ENCODE measurements at regions not wholly inside any gene's neighbourhood (a gene's known extent, or its start where the extent isn't known, plus 50 kb on each side); places are given as distances from the start of the nearest gene placed in this dataset.

- DNase-seq (ENCODE audit: low read depth), result no peak
- TF ChIP-seq POLR2A (IDR thresholded peaks at IDR 0.05; ENCODE audit: extremely low read depth, insufficient read length) (no peak), MYC (IDR thresholded peaks at IDR 0.05; ENCODE audit: low read depth, low read length) (no peak), MAX (IDR thresholded peaks at IDR 0.05; ENCODE audit: low read depth, low read length) (no peak)
- TF ChIP-seq, protein P1, sequence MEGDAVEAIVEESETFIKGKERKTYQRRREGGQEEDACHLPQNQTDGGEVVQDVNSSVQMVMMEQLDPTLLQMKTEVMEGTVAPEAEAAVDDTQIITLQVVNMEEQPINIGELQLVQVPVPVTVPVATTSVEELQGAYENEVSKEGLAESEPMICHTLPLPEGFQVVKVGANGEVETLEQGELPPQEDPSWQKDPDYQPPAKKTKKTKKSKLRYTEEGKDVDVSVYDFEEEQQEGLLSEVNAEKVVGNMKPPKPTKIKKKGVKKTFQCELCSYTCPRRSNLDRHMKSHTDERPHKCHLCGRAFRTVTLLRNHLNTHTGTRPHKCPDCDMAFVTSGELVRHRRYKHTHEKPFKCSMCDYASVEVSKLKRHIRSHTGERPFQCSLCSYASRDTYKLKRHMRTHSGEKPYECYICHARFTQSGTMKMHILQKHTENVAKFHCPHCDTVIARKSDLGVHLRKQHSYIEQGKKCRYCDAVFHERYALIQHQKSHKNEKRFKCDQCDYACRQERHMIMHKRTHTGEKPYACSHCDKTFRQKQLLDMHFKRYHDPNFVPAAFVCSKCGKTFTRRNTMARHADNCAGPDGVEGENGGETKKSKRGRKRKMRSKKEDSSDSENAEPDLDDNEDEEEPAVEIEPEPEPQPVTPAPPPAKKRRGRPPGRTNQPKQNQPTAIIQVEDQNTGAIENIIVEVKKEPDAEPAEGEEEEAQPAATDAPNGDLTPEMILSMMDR (IDR thresholded peaks at IDR 0.05; ENCODE audit: low read depth, low read length), result no peak
- H3K4me3 ChIP-seq (ENCODE audit: low read depth, low read length), result no peak overlapping the region
These were observed 298.7 kb upstream of the MGAT5 start for GRCh38 chr2:133955169-133955568.

- DNase-seq (ENCODE audit: low read depth), result no peak
- no peak overlapping the region for H3K4me3 ChIP-seq (ENCODE audit: low read depth, low read length)
- TF ChIP-seq MYC (IDR thresholded peaks at IDR 0.05; ENCODE audit: low read depth, low read length) (no peak), MAX (IDR thresholded peaks at IDR 0.05; ENCODE audit: low read depth, low read length) (no peak), POLR2A (IDR thresholded peaks at IDR 0.05; ENCODE audit: extremely low read depth, insufficient read length) (no peak)
- TF ChIP-seq, protein P1 (IDR thresholded peaks at IDR 0.05; ENCODE audit: low read depth, low read length), result no peak
These were observed 297.4 kb upstream of the MGAT5 start for GRCh38 chr2:133956434-133956935.

- no peak overlapping the region for H3K4me3 ChIP-seq (ENCODE audit: low read depth, low read length)
- DNase-seq (ENCODE audit: low read depth), result no peak
- TF ChIP-seq MYC (IDR thresholded peaks at IDR 0.05; ENCODE audit: low read depth, low read length) (no peak), POLR2A (IDR thresholded peaks at IDR 0.05; ENCODE audit: extremely low read depth, insufficient read length) (no peak), MAX (IDR thresholded peaks at IDR 0.05; ENCODE audit: low read depth, low read length) (no peak)
- TF ChIP-seq, protein P1 (IDR thresholded peaks at IDR 0.05; ENCODE audit: low read depth, low read length), result no peak
These were observed 296.0 kb upstream of the MGAT5 start for GRCh38 chr2:133957724-133958480.

DNA sequence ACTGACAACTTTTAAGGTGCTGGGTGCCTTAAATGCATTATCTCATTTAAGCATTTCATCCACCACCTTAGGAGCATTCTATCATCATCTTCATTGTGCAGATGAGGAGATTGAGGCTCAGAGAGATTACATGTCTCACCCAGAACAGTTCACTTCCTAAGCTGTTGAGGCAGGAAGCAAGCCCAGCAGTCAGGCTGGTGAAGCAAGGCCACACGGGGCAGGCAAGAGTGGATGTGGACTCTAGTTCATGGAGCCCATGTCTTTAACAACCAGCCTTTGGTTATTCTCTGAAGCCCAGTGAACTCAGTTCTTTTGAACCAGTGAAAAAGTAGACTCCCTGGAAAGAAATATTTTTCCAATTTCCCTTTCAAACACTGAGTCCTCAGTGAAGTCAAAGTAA lies 294.8 kb upstream of the MGAT5 start:
- H3K4me3 ChIP-seq (ENCODE audit: low read depth, low read length), result no peak overlapping the region
- no peak for TF ChIP-seq MAX (IDR thresholded peaks at IDR 0.05; ENCODE audit: low read depth, low read length)
- TF ChIP-seq MYC (IDR thresholded peaks at IDR 0.05; ENCODE audit: low read depth, low read length), result no peak
- no peak for TF ChIP-seq POLR2A (IDR thresholded peaks at IDR 0.05; ENCODE audit: extremely low read depth, insufficient read length)
- TF ChIP-seq, protein P1 (IDR thresholded peaks at IDR 0.05; ENCODE audit: low read depth, low read length), result no peak
- no peak for DNase-seq (ENCODE audit: low read depth)

DNA sequence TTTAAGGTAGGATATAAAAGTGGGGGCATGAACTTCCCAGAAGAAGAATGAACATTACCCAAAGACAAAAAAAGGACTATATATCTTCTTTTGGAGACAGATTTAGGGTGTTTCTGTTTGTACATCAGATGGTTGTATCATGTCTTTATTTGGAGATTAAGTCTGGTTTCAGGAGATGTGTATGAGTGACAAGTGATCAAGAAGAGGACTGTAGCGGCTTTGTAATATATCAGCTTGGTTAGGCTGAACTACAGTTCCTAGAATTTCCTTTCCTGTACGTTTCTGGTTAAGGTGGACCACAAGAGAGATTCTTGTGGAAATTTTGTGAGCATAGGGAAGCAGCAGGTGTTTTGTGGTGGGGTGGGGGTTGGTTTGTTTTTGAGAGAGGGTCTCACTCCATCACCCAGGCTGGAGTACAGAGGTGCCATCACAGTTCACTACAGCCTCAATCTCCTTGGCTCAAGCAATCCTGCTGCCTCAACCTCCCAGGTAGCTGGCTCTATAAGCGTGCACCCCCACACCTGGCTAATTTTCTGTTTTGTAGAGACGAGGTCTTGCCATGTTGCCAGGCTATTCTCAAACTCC lies 287.1 kb upstream of the MGAT5 start:
- TF ChIP-seq MYC (IDR thresholded peaks at IDR 0.05; ENCODE audit: low read depth, low read length) (no peak), MAX (IDR thresholded peaks at IDR 0.05; ENCODE audit: low read depth, low read length) (no peak)

GRCh38 chr2:133967326-133967725 lies 286.5 kb upstream of the MGAT5 start:
- TF ChIP-seq MAX (IDR thresholded peaks at IDR 0.05; ENCODE audit: low read depth, low read length), result no peak
- no peak for TF ChIP-seq POLR2A (IDR thresholded peaks at IDR 0.05; ENCODE audit: extremely low read depth, insufficient read length)
- no peak for TF ChIP-seq MYC (IDR thresholded peaks at IDR 0.05; ENCODE audit: low read depth, low read length)
- TF ChIP-seq, protein P1 (IDR thresholded peaks at IDR 0.05; ENCODE audit: low read depth, low read length), result no peak
- H3K4me3 ChIP-seq (ENCODE audit: low read depth, low read length), result no peak overlapping the region
- DNase-seq (ENCODE audit: low read depth), result no peak

More for the DNA sequence above, 287.1 kb upstream of the MGAT5 start:
- DNase-seq (ENCODE audit: low read depth), result no peak
- no peak overlapping the region for H3K4me3 ChIP-seq (ENCODE audit: low read depth, low read length)

Data from NB4 (cell line).